ENCODE measurements at regions not wholly inside any gene's neighbourhood (a gene's known extent, or its start where the extent isn't known, plus 50 kb on each side); places are given as distances from the start of the nearest gene placed in this dataset.

GRCh38 chr9:134509281-134509680 lies 132.3 kb upstream of the COL5A1 start:
- TF ChIP-seq SIN3A (IDR thresholded peaks at IDR 0.05; ENCODE audit: borderline replicate concordance, insufficient read depth, low read length) (no peak), POLR2AphosphoS5 (IDR thresholded peaks at IDR 0.05; ENCODE audit: low read depth, low read length) (no peak), FOXP2 (optimal IDR thresholded peaks at IDR 0.05; ENCODE audit: borderline replicate concordance, extremely low read depth, extremely low read length, insufficient read depth) (no peak), REST (IDR thresholded peaks at IDR 0.05; ENCODE audit: insufficient read depth in 1 of 2, low read depth in 2 of 2, low read length in 2 of 2) (no peak), TAF1 (IDR thresholded peaks at IDR 0.05; ENCODE audit: borderline replicate concordance, insufficient read depth, low read length) (no peak)

- TF ChIP-seq FOXP2 (optimal IDR thresholded peaks at IDR 0.05; ENCODE audit: borderline replicate concordance, extremely low read depth, extremely low read length, insufficient read depth) (no peak), POLR2AphosphoS5 (IDR thresholded peaks at IDR 0.05; ENCODE audit: low read depth, low read length) (no peak), SIN3A (IDR thresholded peaks at IDR 0.05; ENCODE audit: borderline replicate concordance, insufficient read depth, low read length) (no peak), REST (IDR thresholded peaks at IDR 0.05; ENCODE audit: insufficient read depth in 1 of 2, low read depth in 2 of 2, low read length in 2 of 2) (no peak), TAF1 (IDR thresholded peaks at IDR 0.05; ENCODE audit: borderline replicate concordance, insufficient read depth, low read length) (no peak)
These were observed 131.8 kb upstream of the COL5A1 start for GRCh38 chr9:134509817-134510216.

GRCh38 chr9:134514503-134514902 lies 127.1 kb upstream of the COL5A1 start:
- TF ChIP-seq FOXP2 (optimal IDR thresholded peaks at IDR 0.05; ENCODE audit: borderline replicate concordance, extremely low read depth, extremely low read length, insufficient read depth) (no peak), POLR2AphosphoS5 (IDR thresholded peaks at IDR 0.05; ENCODE audit: low read depth, low read length) (no peak), REST (IDR thresholded peaks at IDR 0.05; ENCODE audit: insufficient read depth in 1 of 2, low read depth in 2 of 2, low read length in 2 of 2) (no peak), SIN3A (IDR thresholded peaks at IDR 0.05; ENCODE audit: borderline replicate concordance, insufficient read depth, low read length) (no peak), TAF1 (IDR thresholded peaks at IDR 0.05; ENCODE audit: borderline replicate concordance, insufficient read depth, low read length) (no peak)

GRCh38 chr9:134515026-134515821 lies 126.4 kb upstream of the COL5A1 start:
- TF ChIP-seq SIN3A (IDR thresholded peaks at IDR 0.05; ENCODE audit: borderline replicate concordance, insufficient read depth, low read length) = no peak
- no peak for TF ChIP-seq TAF1 (IDR thresholded peaks at IDR 0.05; ENCODE audit: borderline replicate concordance, insufficient read depth, low read length)

- TF ChIP-seq REST (IDR thresholded peaks at IDR 0.05; ENCODE audit: insufficient read depth in 1 of 2, low read depth in 2 of 2, low read length in 2 of 2) (no peak), TAF1 (IDR thresholded peaks at IDR 0.05; ENCODE audit: borderline replicate concordance, insufficient read depth, low read length) (no peak), SIN3A (IDR thresholded peaks at IDR 0.05; ENCODE audit: borderline replicate concordance, insufficient read depth, low read length) (no peak), FOXP2 (optimal IDR thresholded peaks at IDR 0.05; ENCODE audit: borderline replicate concordance, extremely low read depth, extremely low read length, insufficient read depth) (no peak), POLR2AphosphoS5 (IDR thresholded peaks at IDR 0.05; ENCODE audit: low read depth, low read length) (no peak)
These were observed 125.1 kb upstream of the COL5A1 start for GRCh38 chr9:134516464-134516863.

Data from PFSK-1 (cell line).